Kidney (tissue), 13 donors: ENCODE measurements at regions not wholly inside any gene's neighbourhood (a gene's known extent, or its start where the extent isn't known, plus 50 kb on each side); places are given as distances from the start of the nearest gene placed in this dataset.
A peak's percentile ranks its signal among the peaks of the same experiment; 100 is the strongest.

Experiments
- DNase-seq, 5 donors: peaks; one replicate each; pipeline ENCODE4 v3.0.0-alpha.2; 2013 to 2020
- FAIRE-seq: peaks from 2 replicates; lab custom pipeline; 2012; peaks lifted over from hg19 to GRCh38; lab: Jason Lieb, UNC
- H3K27ac ChIP-seq, 2 donors: one replicate each; pipeline ENCODE4 v1.7.0; 2013; ENCODE audit warnings: low read depth in 2 of 2, low read length in 2 of 2, inconsistent platforms in 1 of 2
- H3K27me3 ChIP-seq: one replicate; pipeline ENCODE4 v1.7.1; 2013; ENCODE audit warnings: low read length, inconsistent platforms; ENCODE audit not compliant: control insufficient read depth, insufficient read depth
- H3K36me3 ChIP-seq, 3 donors: one replicate each; pipeline versions ENCODE4 v1.7.0 to v1.7.1; 2013; ENCODE audit warnings: low read length in 3 of 3, control low read depth in 1 of 3, inconsistent platforms in 1 of 3; ENCODE audit not compliant: insufficient read depth in 3 of 3, control insufficient read depth in 2 of 3
- H3K4me1 ChIP-seq, 3 donors: one replicate each; pipeline versions ENCODE4 v1.7.0 to v1.7.1; 2013; ENCODE audit warnings: low read length in 3 of 3, inconsistent platforms in 1 of 3, low read depth in 1 of 3; ENCODE audit not compliant: control insufficient read depth in 2 of 3, insufficient read depth in 2 of 3
- H3K4me3 ChIP-seq, 3 donors: one replicate each; pipeline versions ENCODE4 v1.7.0 to v1.8.1; 2013; ENCODE audit warnings: low read length in 3 of 3, control low read depth in 1 of 3, inconsistent platforms in 1 of 3
- H3K9ac ChIP-seq, 3 donors: one replicate each; pipeline versions ENCODE4 v1.7.0 to v1.7.1; 2013; ENCODE audit warnings: low read length in 3 of 3, control low read depth in 1 of 3, inconsistent platforms in 1 of 3
- H3K9me3 ChIP-seq, 3 donors: one replicate each; pipeline versions ENCODE4 v1.7.0 to v1.7.1; 2013; ENCODE audit warnings: low read length in 3 of 3, control low read depth in 1 of 3, inconsistent platforms in 1 of 3; ENCODE audit not compliant: control insufficient read depth in 2 of 3, insufficient read depth in 1 of 3
- intact Hi-C: fragments of 100-400 bp; cut with DNase I; formaldehyde crosslinking; loops from one replicate; pipeline ENCODE4 v1.11.1; 2022
- TF ChIP-seq, protein P1 (sequence below): IDR thresholded peaks from 3 replicates; pipeline ENCODE4 v1.5.1; 2012; ENCODE audit warnings: mild to moderate bottlenecking, moderate library complexity, borderline replicate concordance; ENCODE audit not compliant: insufficient read depth; ENCODE audit errors: extremely low read depth
- donor health status: control.
- donor health status: control.
- donor health status: control.
- donor health status: control.
- donor health status: control.
- donor health status: DM: yes; HTN: yes; CAD: no.
- donor health status: Normal renal cell carcinoma (clear cell type).

DNA sequence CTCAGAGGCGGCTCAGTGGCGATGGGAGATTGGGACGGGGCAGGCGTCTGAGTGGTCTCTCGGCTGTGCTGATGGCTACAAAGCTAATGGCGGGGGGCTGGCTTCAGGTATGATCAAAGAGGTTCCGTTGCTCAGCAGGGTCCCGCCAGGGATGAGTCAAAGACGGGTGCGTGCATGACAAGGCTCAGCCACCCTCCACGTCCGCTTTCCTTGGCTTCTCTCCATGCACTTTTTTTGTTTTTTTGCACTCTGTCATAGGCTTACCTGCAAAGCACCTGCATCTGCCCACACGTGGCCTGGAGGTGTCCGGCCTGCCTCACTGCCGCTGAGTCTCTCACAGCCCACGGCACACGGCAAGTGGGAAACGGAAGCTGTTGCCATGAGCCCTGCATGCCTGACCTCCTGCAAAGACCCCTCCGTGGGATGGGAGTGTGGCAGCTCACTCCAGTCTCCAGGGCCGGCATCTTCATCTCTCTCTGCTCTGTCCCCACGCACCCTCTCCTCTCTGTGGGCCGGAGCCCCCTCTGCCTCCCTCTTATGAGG lies 85.5 kb upstream of the ZNF469 start:
- intact Hi-C loops, result no loop called here
- no peaks in the 10 kb centered on the region for H3K9me3 ChIP-seq
- no peak overlapping the region for H3K4me3 ChIP-seq
- H3K36me3 ChIP-seq, result no peaks in the 10 kb centered on the region
- DNase-seq, result peak in 1 of 5 donors; percentile 53
- no peak overlapping the region for H3K27ac ChIP-seq
- TF ChIP-seq, protein P1, sequence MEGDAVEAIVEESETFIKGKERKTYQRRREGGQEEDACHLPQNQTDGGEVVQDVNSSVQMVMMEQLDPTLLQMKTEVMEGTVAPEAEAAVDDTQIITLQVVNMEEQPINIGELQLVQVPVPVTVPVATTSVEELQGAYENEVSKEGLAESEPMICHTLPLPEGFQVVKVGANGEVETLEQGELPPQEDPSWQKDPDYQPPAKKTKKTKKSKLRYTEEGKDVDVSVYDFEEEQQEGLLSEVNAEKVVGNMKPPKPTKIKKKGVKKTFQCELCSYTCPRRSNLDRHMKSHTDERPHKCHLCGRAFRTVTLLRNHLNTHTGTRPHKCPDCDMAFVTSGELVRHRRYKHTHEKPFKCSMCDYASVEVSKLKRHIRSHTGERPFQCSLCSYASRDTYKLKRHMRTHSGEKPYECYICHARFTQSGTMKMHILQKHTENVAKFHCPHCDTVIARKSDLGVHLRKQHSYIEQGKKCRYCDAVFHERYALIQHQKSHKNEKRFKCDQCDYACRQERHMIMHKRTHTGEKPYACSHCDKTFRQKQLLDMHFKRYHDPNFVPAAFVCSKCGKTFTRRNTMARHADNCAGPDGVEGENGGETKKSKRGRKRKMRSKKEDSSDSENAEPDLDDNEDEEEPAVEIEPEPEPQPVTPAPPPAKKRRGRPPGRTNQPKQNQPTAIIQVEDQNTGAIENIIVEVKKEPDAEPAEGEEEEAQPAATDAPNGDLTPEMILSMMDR, result no peak
- no peaks in the 10 kb centered on the region for H3K4me1 ChIP-seq
- no peak for FAIRE-seq
- H3K9ac ChIP-seq, result no peak overlapping the region
- no peaks in the 10 kb centered on the region for H3K27me3 ChIP-seq

DNA sequence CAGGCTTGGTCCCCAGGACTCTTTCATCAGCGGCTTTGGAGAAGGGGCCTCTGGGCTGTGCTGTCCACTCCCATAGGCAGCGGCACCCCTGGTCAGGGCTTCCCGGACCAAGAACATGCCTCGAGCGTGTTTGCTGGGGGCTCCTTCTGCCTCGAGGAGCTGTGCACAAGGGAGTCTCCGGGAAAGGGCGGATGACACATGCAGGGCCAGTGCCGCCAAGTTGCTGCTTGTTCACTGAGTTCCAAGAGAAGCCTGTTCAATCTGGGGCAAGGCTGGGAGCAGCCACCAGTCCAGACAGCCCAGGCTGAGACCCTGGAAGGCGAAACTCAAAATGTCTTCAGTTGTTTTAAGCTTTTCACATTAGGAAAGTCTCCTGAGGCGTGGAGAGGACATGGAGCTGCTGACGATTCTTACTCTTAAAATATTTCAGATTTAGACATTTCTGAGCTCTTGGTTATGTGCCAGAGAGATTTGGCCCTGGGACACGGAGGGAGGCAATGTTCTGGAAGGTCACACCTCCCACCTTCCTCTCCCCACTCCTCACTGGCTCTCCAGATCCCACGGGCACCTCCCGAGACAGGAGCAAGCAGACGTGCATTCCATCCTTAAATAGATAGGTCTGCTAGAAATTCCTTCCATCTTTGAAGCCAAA lies 84.5 kb upstream of the ZNF469 start:
- FAIRE-seq (no peak), DNase-seq (peak in 1 of 5 donors; percentile 61)
- Histone ChIP-seq H3K27ac (no peak overlapping the region), H3K9ac (no peak overlapping the region), H3K36me3 (no peaks in the 10 kb centered on the region), H3K4me1 (no peaks in the 10 kb centered on the region), H3K27me3 (no peaks in the 10 kb centered on the region), H3K9me3 (peaks cover 0 to 3% (median 0%) of the 10 kb centered on the region in 3 donors), H3K4me3 (no peak overlapping the region)
- intact Hi-C loops, result no loop called here
- TF ChIP-seq, protein P1, result no peak

DNA sequence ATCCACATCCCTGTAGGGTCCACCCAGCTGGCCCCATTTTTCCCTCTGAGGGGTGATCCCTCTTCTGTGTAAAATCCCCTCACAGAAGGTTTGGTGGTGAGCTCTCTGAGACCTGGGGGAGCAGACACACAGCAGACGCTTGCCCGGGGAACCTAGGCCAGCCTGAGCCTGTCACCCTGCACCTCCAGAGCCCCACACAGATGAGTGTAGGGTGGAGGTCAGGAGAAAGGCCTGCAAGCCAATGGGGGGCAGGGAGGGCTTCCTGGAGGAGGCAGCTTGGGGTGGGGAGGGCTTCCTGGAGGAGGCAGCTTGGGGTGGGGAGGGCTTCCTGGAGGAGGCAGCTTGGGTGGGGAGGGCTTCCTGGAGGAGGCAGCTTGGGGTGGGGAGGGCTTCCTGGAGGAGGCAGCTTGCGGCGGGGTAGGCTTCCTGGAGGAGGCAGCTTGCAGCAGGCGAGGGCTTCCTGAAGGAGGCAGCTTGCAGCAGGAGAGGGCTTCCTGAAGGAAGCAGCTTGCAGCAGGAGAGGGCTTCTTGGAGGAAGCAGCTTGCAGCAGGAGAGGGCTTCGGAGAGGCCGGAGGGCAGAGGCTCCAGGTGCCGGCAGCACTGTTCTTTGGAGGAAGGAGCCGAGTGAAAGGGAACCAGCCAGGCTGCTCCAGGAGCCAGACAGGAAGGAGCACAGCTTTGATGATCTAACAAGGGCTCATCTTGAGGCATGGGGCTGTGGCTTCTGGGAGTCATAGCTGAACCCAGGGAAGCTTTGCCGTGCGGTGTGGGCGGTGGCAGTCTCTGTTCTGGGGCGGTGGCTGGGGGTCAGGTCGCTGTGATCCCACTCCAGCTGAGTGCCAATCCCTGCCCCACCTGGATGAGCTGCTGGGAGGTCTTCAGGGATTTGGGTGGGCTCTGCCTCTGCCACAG lies 83.7 kb upstream of the ZNF469 start:
- Histone ChIP-seq H3K9ac (no peak overlapping the region), H3K4me1 (no peaks in the 10 kb centered on the region), H3K36me3 (no peaks in the 10 kb centered on the region), H3K27me3 (no peaks in the 10 kb centered on the region), H3K27ac (no peak overlapping the region), H3K9me3 (peaks cover 0 to 3% (median 0%) of the 10 kb centered on the region in 3 donors), H3K4me3 (no peak overlapping the region)
- FAIRE-seq (no peak), DNase-seq (peak in 1 of 5 donors; percentile 45)
- intact Hi-C loops, result no loop called here
- TF ChIP-seq, protein P1, result no peak
